HUES48 (cell line): ENCODE measurements at regions not wholly inside any gene's neighbourhood (a gene's known extent, or its start where the extent isn't known, plus 50 kb on each side); places are given as distances from the start of the nearest gene placed in this dataset.

ENCODE experiments used
- H3K27ac ChIP-seq: one replicate; pipeline ENCODE4 v1.7.0; 2013; ENCODE audit warnings: low read depth, low read length, inconsistent platforms
- H3K27me3 ChIP-seq: 2 replicates; pipeline ENCODE4 v1.6.1; 2013; ENCODE audit warnings: mild to moderate bottlenecking, low read length; ENCODE audit not compliant: control insufficient read depth, insufficient read depth
- H3K36me3 ChIP-seq: 2 replicates; pipeline ENCODE4 v1.6.1; 2013; ENCODE audit warnings: low read length; ENCODE audit not compliant: control insufficient read depth, insufficient read depth
- H3K4me1 ChIP-seq: 2 replicates; pipeline ENCODE4 v1.6.1; 2013; ENCODE audit warnings: mild to moderate bottlenecking, low read length; ENCODE audit not compliant: control insufficient read depth, insufficient read depth
- H3K4me3 ChIP-seq: 2 replicates; pipeline ENCODE4 v1.5.1; 2013; ENCODE audit warnings: mild to moderate bottlenecking, low read depth, low read length
- H3K9ac ChIP-seq: 2 replicates; pipeline ENCODE4 v1.6.1; 2013; ENCODE audit warnings: mild to moderate bottlenecking, low read depth, low read length, moderate library complexity
- H3K9me3 ChIP-seq: 2 replicates; pipeline ENCODE4 v1.6.1; 2013; ENCODE audit warnings: low read length; ENCODE audit not compliant: control insufficient read depth, insufficient read depth

- Histone ChIP-seq H3K4me3 (no peak overlapping the region), H3K9ac (no peak overlapping the region), H3K36me3 (no peaks in the 10 kb centered on the region), H3K4me1 (no peaks in the 10 kb centered on the region), H3K9me3 (no peaks in the 10 kb centered on the region), H3K27ac (no peak overlapping the region), H3K27me3 (no peaks in the 10 kb centered on the region)
Observed at GRCh38 chr5:12284604-12285003, 380.4 kb upstream of the CTNND2 start.

- Histone ChIP-seq H3K9me3 (no peaks in the 10 kb centered on the region), H3K27me3 (no peaks in the 10 kb centered on the region), H3K9ac (no peak overlapping the region), H3K4me3 (no peak overlapping the region), H3K4me1 (no peaks in the 10 kb centered on the region), H3K27ac (no peak overlapping the region), H3K36me3 (no peaks in the 10 kb centered on the region)
Observed at GRCh38 chr5:12277504-12278192, 373.4 kb upstream of the CTNND2 start.

DNA sequence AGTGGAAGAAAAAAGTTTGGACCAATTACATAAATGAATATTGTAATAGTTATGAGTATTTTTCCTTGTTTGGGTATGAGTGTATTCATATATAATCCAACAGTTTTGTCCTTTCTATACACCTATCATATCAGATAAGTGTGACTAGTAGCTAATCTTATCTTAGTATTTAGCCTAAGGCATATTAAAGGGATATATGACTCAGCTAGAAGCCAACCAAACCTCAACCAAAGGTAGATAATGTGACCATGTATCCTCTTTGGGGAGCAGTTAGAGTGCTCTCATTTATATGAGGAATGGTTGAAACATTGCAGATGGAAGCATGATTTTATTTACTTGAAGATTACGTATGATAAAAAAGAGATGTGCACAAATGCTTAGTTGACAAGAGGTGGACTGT lies 370.0 kb upstream of the CTNND2 start:
- Histone ChIP-seq H3K9me3 (no peaks in the 10 kb centered on the region), H3K27ac (no peak overlapping the region), H3K9ac (no peak overlapping the region), H3K4me1 (no peaks in the 10 kb centered on the region), H3K27me3 (no peaks in the 10 kb centered on the region), H3K36me3 (no peaks in the 10 kb centered on the region), H3K4me3 (no peak overlapping the region)

GRCh38 chr5:12272389-12272788 lies 368.1 kb upstream of the CTNND2 start:
- H3K9ac ChIP-seq, result no peak overlapping the region
- no peak overlapping the region for H3K27ac ChIP-seq
- no peaks in the 10 kb centered on the region for H3K27me3 ChIP-seq
- no peak overlapping the region for H3K4me3 ChIP-seq
- H3K4me1 ChIP-seq, result no peaks in the 10 kb centered on the region
- H3K36me3 ChIP-seq, result no peaks in the 10 kb centered on the region
- no peaks in the 10 kb centered on the region for H3K9me3 ChIP-seq

- Histone ChIP-seq H3K27me3 (no peaks in the 10 kb centered on the region), H3K9me3 (no peaks in the 10 kb centered on the region), H3K4me3 (no peak overlapping the region), H3K27ac (no peak overlapping the region), H3K36me3 (no peaks in the 10 kb centered on the region), H3K9ac (no peak overlapping the region), H3K4me1 (no peaks in the 10 kb centered on the region)
Observed at GRCh38 chr5:12270914-12271313, 366.7 kb upstream of the CTNND2 start.

DNA sequence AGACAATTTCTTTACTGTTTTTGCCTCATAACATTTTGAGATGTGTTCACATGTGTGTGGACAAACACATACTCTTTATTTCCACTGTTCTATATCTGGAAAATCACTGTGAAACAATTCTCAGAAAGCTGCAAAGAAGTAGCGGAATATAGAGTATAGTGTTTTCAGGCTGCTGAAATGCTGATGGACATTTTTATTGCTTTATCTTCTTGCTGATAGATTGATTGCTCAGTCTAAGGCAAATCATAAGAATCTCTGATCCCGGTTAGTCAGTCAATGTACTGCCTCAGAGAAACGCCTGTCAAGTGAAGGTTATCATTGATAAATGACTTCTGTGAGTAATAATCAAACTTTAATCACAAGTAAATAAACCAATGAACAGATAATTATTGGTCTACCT lies 364.9 kb upstream of the CTNND2 start:
- Histone ChIP-seq H3K9ac (no peak overlapping the region), H3K27me3 (no peaks in the 10 kb centered on the region), H3K9me3 (no peaks in the 10 kb centered on the region), H3K27ac (no peak overlapping the region), H3K4me3 (no peak overlapping the region), H3K36me3 (no peaks in the 10 kb centered on the region), H3K4me1 (no peaks in the 10 kb centered on the region)

GRCh38 chr5:12258549-12258948 lies 354.3 kb upstream of the CTNND2 start:
- H3K4me1 ChIP-seq, result no peaks in the 10 kb centered on the region
- H3K4me3 ChIP-seq, result no peak overlapping the region
- no peaks in the 10 kb centered on the region for H3K9me3 ChIP-seq
- H3K36me3 ChIP-seq, result no peaks in the 10 kb centered on the region
- H3K27ac ChIP-seq, result no peak overlapping the region
- H3K9ac ChIP-seq, result no peak overlapping the region
- H3K27me3 ChIP-seq, result no peaks in the 10 kb centered on the region

GRCh38 chr5:12250454-12250853 lies 346.2 kb upstream of the CTNND2 start:
- Histone ChIP-seq H3K36me3 (no peaks in the 10 kb centered on the region), H3K27ac (no peak overlapping the region), H3K27me3 (no peaks in the 10 kb centered on the region), H3K4me3 (no peak overlapping the region), H3K9me3 (no peaks in the 10 kb centered on the region), H3K4me1 (no peaks in the 10 kb centered on the region), H3K9ac (no peak overlapping the region)

DNA sequence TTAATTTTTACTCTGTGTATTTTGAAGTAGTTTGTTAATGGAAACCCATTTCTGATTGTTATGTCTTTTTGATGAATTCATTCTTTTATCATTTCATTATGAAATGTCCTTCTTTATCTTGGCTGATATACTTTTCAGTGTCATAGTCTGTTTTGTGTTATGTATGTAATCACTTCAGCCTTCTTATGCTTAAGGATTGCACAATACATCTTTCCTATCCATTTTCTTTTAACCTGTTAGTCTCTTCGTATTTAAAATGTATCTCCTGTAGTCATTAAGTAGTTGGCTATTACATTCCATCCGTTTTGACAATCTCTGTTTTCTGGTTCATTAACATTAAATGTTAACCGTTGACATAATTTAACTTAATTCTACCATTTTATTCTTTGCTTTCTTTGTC lies 344.6 kb upstream of the CTNND2 start:
- H3K9me3 ChIP-seq, result no peaks in the 10 kb centered on the region
- peaks cover 7% of the 10 kb centered on the region; the same call in 1 of the 2 replicates for H3K4me1 ChIP-seq
- H3K36me3 ChIP-seq, result no peaks in the 10 kb centered on the region
- no peak overlapping the region for H3K9ac ChIP-seq
- H3K27me3 ChIP-seq, result no peaks in the 10 kb centered on the region
- no peak overlapping the region for H3K27ac ChIP-seq
- H3K4me3 ChIP-seq, result no peak overlapping the region

DNA sequence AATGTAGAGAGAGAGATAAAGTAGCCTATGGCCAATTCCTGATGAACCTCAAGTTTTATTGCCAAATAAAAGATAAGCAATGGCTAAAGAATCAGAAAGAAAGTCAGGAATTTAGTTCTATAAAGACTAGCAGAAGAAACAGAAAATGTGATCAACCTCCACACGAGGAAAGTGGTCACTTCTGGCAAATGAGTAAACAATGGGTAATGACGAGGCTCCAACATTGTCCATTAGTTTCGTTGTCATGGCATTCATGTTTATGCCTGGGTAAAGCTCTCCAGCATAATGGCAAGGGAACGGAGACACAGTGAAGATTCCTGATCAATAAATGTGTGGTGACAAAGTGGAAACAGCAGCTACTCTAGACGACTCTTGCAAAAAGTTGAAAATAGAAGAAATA lies 341.8 kb upstream of the CTNND2 start:
- H3K9ac ChIP-seq, result no peak overlapping the region
- peaks cover 12% of the 10 kb centered on the region; the same call in 1 of the 2 replicates for H3K4me1 ChIP-seq
- no peak overlapping the region for H3K27ac ChIP-seq
- peaks cover 5% of the 10 kb centered on the region for H3K27me3 ChIP-seq
- no peaks in the 10 kb centered on the region for H3K36me3 ChIP-seq
- H3K4me3 ChIP-seq, result no peak overlapping the region
- H3K9me3 ChIP-seq, result no peaks in the 10 kb centered on the region

- peaks cover 12% of the 10 kb centered on the region; the same call in 1 of the 2 replicates for H3K4me1 ChIP-seq
- peaks cover 11% of the 10 kb centered on the region for H3K27me3 ChIP-seq
- no peaks in the 10 kb centered on the region for H3K9me3 ChIP-seq
- no peak overlapping the region for H3K4me3 ChIP-seq
- no peaks in the 10 kb centered on the region for H3K36me3 ChIP-seq
- H3K27ac ChIP-seq, result no peak overlapping the region
- no peak overlapping the region for H3K9ac ChIP-seq
Observed at GRCh38 chr5:12245429-12245828, 341.2 kb upstream of the CTNND2 start.
